Activated T-cell treated with anti-CD3 and anti-CD28 coated beads, Interleukin-2, amount 50 U/mL, for 24 hours (primary cell): ENCODE measurements at regions not wholly inside any gene's neighbourhood (a gene's known extent, or its start where the extent isn't known, plus 50 kb on each side); places are given as distances from the start of the nearest gene placed in this dataset.

Experiments
- DNase-seq: peaks from one replicate; pipeline ENCODE4 v3.0.0-alpha.2; 2020
- H3K27ac Mint-ChIP-seq: 2 replicates; pipeline ENCODE4 v1.8.0; 2020; ENCODE audit warnings: mild to moderate bottlenecking, mixed read lengths
- H3K27me3 Mint-ChIP-seq: 2 replicates; pipeline ENCODE4 v1.8.0; 2020; ENCODE audit warnings: mixed read lengths
- H3K36me3 Mint-ChIP-seq: 2 replicates; pipeline ENCODE4 v1.8.0; 2020; ENCODE audit warnings: low read depth, mixed read lengths
- H3K4me1 Mint-ChIP-seq: 2 replicates; pipeline ENCODE4 v1.8.0; 2020; ENCODE audit warnings: low read depth, mixed read lengths
- H3K4me3 Mint-ChIP-seq: 2 replicates; pipeline ENCODE4 v1.8.0; 2020; ENCODE audit warnings: mild to moderate bottlenecking, moderate library complexity, mixed read lengths
- H3K9me3 Mint-ChIP-seq: 2 replicates; pipeline ENCODE4 v1.8.0; 2020; ENCODE audit warnings: mixed read lengths

- Mint-ChIP-seq H3K9me3 (no peaks in the 10 kb centered on the region), H3K27ac (no peak overlapping the region), H3K4me3 (no peak overlapping the region), H3K36me3 (no peaks in the 10 kb centered on the region), H3K4me1 (no peaks in the 10 kb centered on the region), H3K27me3 (peaks cover 52% of the 10 kb centered on the region)
- no peak for DNase-seq
Measured at GRCh38 chr20:4559106-4559505, 127.2 kb upstream of the PRNP start.

- H3K27me3 Mint-ChIP-seq, result peaks cover 50% of the 10 kb centered on the region
- no peaks in the 10 kb centered on the region for H3K36me3 Mint-ChIP-seq
- H3K4me3 Mint-ChIP-seq, result no peak overlapping the region
- no peaks in the 10 kb centered on the region for H3K4me1 Mint-ChIP-seq
- DNase-seq, result no peak
- no peaks in the 10 kb centered on the region for H3K9me3 Mint-ChIP-seq
- H3K27ac Mint-ChIP-seq, result no peak overlapping the region
Measured at GRCh38 chr20:4556781-4557180, 129.5 kb upstream of the PRNP start.

GRCh38 chr20:4555188-4555890, 130.9 kb upstream of the PRNP start:
- H3K27ac Mint-ChIP-seq, result no peak overlapping the region
- peaks cover 50% of the 10 kb centered on the region for H3K27me3 Mint-ChIP-seq
- H3K4me1 Mint-ChIP-seq, result no peaks in the 10 kb centered on the region
- H3K36me3 Mint-ChIP-seq, result no peaks in the 10 kb centered on the region
- H3K9me3 Mint-ChIP-seq, result no peaks in the 10 kb centered on the region
- H3K4me3 Mint-ChIP-seq, result no peak overlapping the region
- DNase-seq, result no peak

- no peak for DNase-seq
- Mint-ChIP-seq H3K4me3 (no peak overlapping the region), H3K36me3 (no peaks in the 10 kb centered on the region), H3K4me1 (no peaks in the 10 kb centered on the region), H3K27me3 (peaks cover 50% of the 10 kb centered on the region), H3K9me3 (no peaks in the 10 kb centered on the region), H3K27ac (no peak overlapping the region)
Measured at GRCh38 chr20:4554346-4554745, 131.9 kb upstream of the PRNP start.

GRCh38 chr20:4552075-4552640, 134.1 kb upstream of the PRNP start:
- Mint-ChIP-seq H3K27ac (no peak overlapping the region), H3K36me3 (no peaks in the 10 kb centered on the region), H3K4me1 (no peaks in the 10 kb centered on the region), H3K4me3 (no peak overlapping the region), H3K9me3 (peaks cover 3% of the 10 kb centered on the region), H3K27me3 (peaks cover 47% of the 10 kb centered on the region)
- no peak for DNase-seq

- Mint-ChIP-seq H3K9me3 (peaks cover 3% of the 10 kb centered on the region), H3K36me3 (no peaks in the 10 kb centered on the region), H3K4me3 (no peak overlapping the region), H3K4me1 (no peaks in the 10 kb centered on the region), H3K27ac (no peak overlapping the region), H3K27me3 (peaks cover 53% of the 10 kb centered on the region)
- no peak for DNase-seq
Measured at GRCh38 chr20:4550740-4551139, 135.5 kb upstream of the PRNP start.

GRCh38 chr20:4549711-4550259, 136.5 kb upstream of the PRNP start:
- H3K4me1 Mint-ChIP-seq, result no peaks in the 10 kb centered on the region
- peaks cover 50% of the 10 kb centered on the region for H3K27me3 Mint-ChIP-seq
- no peaks in the 10 kb centered on the region for H3K36me3 Mint-ChIP-seq
- DNase-seq, result no peak
- no peak overlapping the region for H3K4me3 Mint-ChIP-seq
- no peak overlapping the region for H3K27ac Mint-ChIP-seq
- H3K9me3 Mint-ChIP-seq, result peaks cover 3% of the 10 kb centered on the region

- peaks cover 46% of the 10 kb centered on the region for H3K27me3 Mint-ChIP-seq
Measured at GRCh38 chr20:4548552-4548951, 137.7 kb upstream of the PRNP start.

GRCh38 chr20:4546786-4547185, 139.5 kb upstream of the PRNP start:
- Mint-ChIP-seq H3K36me3 (no peaks in the 10 kb centered on the region), H3K27ac (no peak overlapping the region), H3K4me1 (no peaks in the 10 kb centered on the region), H3K4me3 (no peak overlapping the region), H3K27me3 (peaks cover 43% of the 10 kb centered on the region), H3K9me3 (peaks cover 3% of the 10 kb centered on the region)
- no peak for DNase-seq

More at GRCh38 chr20:4548552-4548951, 137.7 kb upstream of the PRNP start:
- H3K9me3 Mint-ChIP-seq, result peaks cover 3% of the 10 kb centered on the region
- H3K27ac Mint-ChIP-seq, result no peak overlapping the region
- H3K4me1 Mint-ChIP-seq, result no peaks in the 10 kb centered on the region
- DNase-seq, result no peak
- no peak overlapping the region for H3K4me3 Mint-ChIP-seq
- H3K36me3 Mint-ChIP-seq, result no peaks in the 10 kb centered on the region

GRCh38 chr20:4546342-4546741, 139.9 kb upstream of the PRNP start:
- H3K4me3 Mint-ChIP-seq, result no peak overlapping the region
- DNase-seq, result no peak
- no peak overlapping the region for H3K27ac Mint-ChIP-seq
- H3K36me3 Mint-ChIP-seq, result no peaks in the 10 kb centered on the region
- no peaks in the 10 kb centered on the region for H3K4me1 Mint-ChIP-seq
- H3K9me3 Mint-ChIP-seq, result peaks cover 3% of the 10 kb centered on the region
- H3K27me3 Mint-ChIP-seq, result peaks cover 41% of the 10 kb centered on the region

- H3K4me3 Mint-ChIP-seq, result no peak overlapping the region
- H3K4me1 Mint-ChIP-seq, result no peaks in the 10 kb centered on the region
- no peaks in the 10 kb centered on the region for H3K36me3 Mint-ChIP-seq
- no peak overlapping the region for H3K27ac Mint-ChIP-seq
- no peak for DNase-seq
- peaks cover 43% of the 10 kb centered on the region for H3K27me3 Mint-ChIP-seq
- peaks cover 3% of the 10 kb centered on the region for H3K9me3 Mint-ChIP-seq
Measured at GRCh38 chr20:4545526-4545925, 140.7 kb upstream of the PRNP start.

- peaks cover 3% of the 10 kb centered on the region for H3K9me3 Mint-ChIP-seq
- no peaks in the 10 kb centered on the region for H3K4me1 Mint-ChIP-seq
- no peaks in the 10 kb centered on the region for H3K36me3 Mint-ChIP-seq
- H3K4me3 Mint-ChIP-seq, result no peak overlapping the region
- H3K27me3 Mint-ChIP-seq, result peaks cover 46% of the 10 kb centered on the region
- no peak overlapping the region for H3K27ac Mint-ChIP-seq
- no peak for DNase-seq
Measured at GRCh38 chr20:4544765-4545164, 141.5 kb upstream of the PRNP start.

GRCh38 chr20:4542270-4542669, 144.0 kb upstream of the PRNP start:
- Mint-ChIP-seq H3K27me3 (peaks cover 53% of the 10 kb centered on the region), H3K36me3 (no peaks in the 10 kb centered on the region), H3K4me1 (no peaks in the 10 kb centered on the region), H3K4me3 (no peak overlapping the region), H3K9me3 (no peaks in the 10 kb centered on the region), H3K27ac (no peak overlapping the region)
- no peak for DNase-seq

GRCh38 chr20:4534315-4534714, 151.9 kb upstream of the PRNP start:
- Mint-ChIP-seq H3K4me1 (no peaks in the 10 kb centered on the region), H3K4me3 (no peak overlapping the region), H3K27me3 (peaks cover 53% of the 10 kb centered on the region), H3K36me3 (no peaks in the 10 kb centered on the region), H3K9me3 (no peaks in the 10 kb centered on the region), H3K27ac (no peak overlapping the region)
- DNase-seq, result no peak

GRCh38 chr20:4533368-4534133, 152.7 kb upstream of the PRNP start:
- peaks cover 4% of the 10 kb centered on the region for H3K9me3 Mint-ChIP-seq
- peaks cover 49% of the 10 kb centered on the region for H3K27me3 Mint-ChIP-seq
- no peaks in the 10 kb centered on the region for H3K4me1 Mint-ChIP-seq
- DNase-seq, result no peak
- no peak overlapping the region for H3K4me3 Mint-ChIP-seq
- no peak overlapping the region for H3K27ac Mint-ChIP-seq
- H3K36me3 Mint-ChIP-seq, result no peaks in the 10 kb centered on the region
